ENCODE measurements at regions not wholly inside any gene's neighbourhood (a gene's known extent, or its start where the extent isn't known, plus 50 kb on each side); places are given as distances from the start of the nearest gene placed in this dataset.

GRCh38 chr13:42686165-42686564, 95.2 kb upstream of the FAM216B start (continued):
- TF ChIP-seq POLR2A (IDR thresholded peaks at IDR 0.05; ENCODE audit: borderline replicate concordance, extremely low read depth, insufficient read depth, insufficient read length) (no peak), RAD21 (IDR thresholded peaks at IDR 0.05; ENCODE audit: low read depth) (no peak), SRF (IDR thresholded peaks at IDR 0.05; ENCODE audit: low read depth) (no peak), MAX (IDR thresholded peaks at IDR 0.05) (no peak), SIN3A (IDR thresholded peaks at IDR 0.05; ENCODE audit: low read depth) (no peak), EZH2phosphoT487 (IDR thresholded peaks at IDR 0.05; ENCODE audit: borderline replicate concordance) (no peak)

- no peaks in the 10 kb centered on the region for H3K4me1 ChIP-seq (ENCODE audit: control insufficient read depth in 1 of 2, insufficient read depth in 2 of 2, low read length in 2 of 2)
- H2AFZ ChIP-seq (ENCODE audit: low read depth, low read length, poor library complexity, severe bottlenecking): no peak overlapping the region
- ChIA-PET RAD21 (ENCODE audit: low non-redundant PET in 1 of 2, low total read pairs in 2 of 2, uncharacterized antibody in 2 of 2, unreplicated experiment in 2 of 2) (no interaction called here), CTCF (no interaction called here), POLR2A (no interaction called here)
- no peak overlapping the region for H3K4me2 ChIP-seq (ENCODE audit: low read length)
- H4K20me1 ChIP-seq (ENCODE audit: insufficient read depth): no peaks in the 10 kb centered on the region
- TF ChIP-seq POLR2AphosphoS5 (IDR thresholded peaks at IDR 0.05; ENCODE audit: low read depth, low read length) (no peak), CBX3 (IDR thresholded peaks at IDR 0.05; ENCODE audit: low read depth) (no peak), ZNF274 (IDR thresholded peaks at IDR 0.05; ENCODE audit: low read depth, low read length) (no peak), YY1 (IDR thresholded peaks at IDR 0.05; ENCODE audit: extremely low read depth, insufficient replicate concordance, low read depth, low read length) (no peak)
- H3K9me3 ChIP-seq (ENCODE audit: control insufficient read depth in 1 of 2, insufficient read depth in 1 of 2, low read depth in 1 of 2, low read length in 2 of 2): no peaks in the 10 kb centered on the region
- no peaks in the 10 kb centered on the region for H3K9me2 ChIP-seq (ENCODE audit: insufficient read depth)
- DNase-seq (ENCODE audit: low read depth, low spot score) (no peak), ATAC-seq (no peak)
- no peak overlapping the region for H3K27ac ChIP-seq (ENCODE audit: low read depth, low read length)
- intact Hi-C loops (cut with micrococcal nuclease): no loop called here
- BruUV-seq (replicated peaks): no TSS peak
- H3K27me3 ChIP-seq (ENCODE audit: insufficient read depth, low read length): 0 out of 2 replicates have a peak, but pooled peaks cover 2% of the 10 kb centered on the region
- no peak overlapping the region for H3K9ac ChIP-seq (ENCODE audit: low read length)
- no peak overlapping the region for H3K4me3 ChIP-seq (replicated peaks in 1 of 2; ENCODE audit: low read depth in 1 of 2, low read length in 2 of 2)
- H3K79me2 ChIP-seq (ENCODE audit: insufficient read depth, low read length): no peaks in the 10 kb centered on the region
- H3K36me3 ChIP-seq (ENCODE audit: control insufficient read depth in 1 of 2, insufficient read depth in 2 of 2, low read length in 2 of 2): no peaks in the 10 kb centered on the region
Measured at GRCh38 chr13:42688821-42689220, 92.6 kb upstream of the FAM216B start.

- BruUV-seq (replicated peaks): no TSS peak
- intact Hi-C loops (cut with micrococcal nuclease): no loop called here
- Histone ChIP-seq H3K9me3 (ENCODE audit: control insufficient read depth in 1 of 2, insufficient read depth in 1 of 2, low read depth in 1 of 2, low read length in 2 of 2) (no peaks in the 10 kb centered on the region), H3K27me3 (ENCODE audit: insufficient read depth, low read length) (0 out of 2 replicates have a peak, but pooled peaks cover 1% of the 10 kb centered on the region), H4K20me1 (ENCODE audit: insufficient read depth) (no peaks in the 10 kb centered on the region), H3K27ac (ENCODE audit: low read depth, low read length) (no peak overlapping the region), H3K79me2 (ENCODE audit: insufficient read depth, low read length) (no peaks in the 10 kb centered on the region), H3K4me3 (replicated peaks in 1 of 2; ENCODE audit: low read depth in 1 of 2, low read length in 2 of 2) (no peak overlapping the region), H2AFZ (ENCODE audit: low read depth, low read length, poor library complexity, severe bottlenecking) (no peak overlapping the region), H3K9me2 (ENCODE audit: insufficient read depth) (no peaks in the 10 kb centered on the region), H3K36me3 (ENCODE audit: control insufficient read depth in 1 of 2, insufficient read depth in 2 of 2, low read length in 2 of 2) (no peaks in the 10 kb centered on the region), H3K4me1 (ENCODE audit: control insufficient read depth in 1 of 2, insufficient read depth in 2 of 2, low read length in 2 of 2) (no peaks in the 10 kb centered on the region), H3K9ac (ENCODE audit: low read length) (no peak overlapping the region), H3K4me2 (ENCODE audit: low read length) (no peak overlapping the region)
- TF ChIP-seq CEBPB (IDR thresholded peaks at IDR 0.05; ENCODE audit: low read depth) (no peak), TCF7L2 (IDR thresholded peaks at IDR 0.05; ENCODE audit: borderline replicate concordance, extremely low read depth, insufficient read depth, insufficient read length) (no peak), MAX (IDR thresholded peaks at IDR 0.05) (no peak), ZBTB33 (IDR thresholded peaks at IDR 0.05; ENCODE audit: extremely low read depth, insufficient replicate concordance, low read length) (no peak), POLR2AphosphoS5 (IDR thresholded peaks at IDR 0.05; ENCODE audit: low read depth, low read length) (no peak), EZH2phosphoT487 (IDR thresholded peaks at IDR 0.05; ENCODE audit: borderline replicate concordance) (no peak), FOSL1 (IDR thresholded peaks at IDR 0.05; ENCODE audit: low read depth) (no peak)
- no peak for ATAC-seq
- CTCF ChIA-PET: no interaction called here
- POLR2A ChIA-PET: no interaction called here
- DNase-seq (ENCODE audit: low read depth, low spot score): no peak
- RAD21 ChIA-PET (ENCODE audit: low non-redundant PET in 1 of 2, low total read pairs in 2 of 2, uncharacterized antibody in 2 of 2, unreplicated experiment in 2 of 2): no interaction called here
Measured at GRCh38 chr13:42696191-42696590, 85.2 kb upstream of the FAM216B start.
